CD4-positive, alpha-beta T cell treated with Interleukin-15 for 1 hour (primary cell): ENCODE measurements at regions not wholly inside any gene's neighbourhood (a gene's known extent, or its start where the extent isn't known, plus 50 kb on each side); places are given as distances from the start of the nearest gene placed in this dataset.

Experiments used
- DNase-seq: peaks from one replicate; pipeline ENCODE4 v3.0.0-alpha.2; 2020

DNA sequence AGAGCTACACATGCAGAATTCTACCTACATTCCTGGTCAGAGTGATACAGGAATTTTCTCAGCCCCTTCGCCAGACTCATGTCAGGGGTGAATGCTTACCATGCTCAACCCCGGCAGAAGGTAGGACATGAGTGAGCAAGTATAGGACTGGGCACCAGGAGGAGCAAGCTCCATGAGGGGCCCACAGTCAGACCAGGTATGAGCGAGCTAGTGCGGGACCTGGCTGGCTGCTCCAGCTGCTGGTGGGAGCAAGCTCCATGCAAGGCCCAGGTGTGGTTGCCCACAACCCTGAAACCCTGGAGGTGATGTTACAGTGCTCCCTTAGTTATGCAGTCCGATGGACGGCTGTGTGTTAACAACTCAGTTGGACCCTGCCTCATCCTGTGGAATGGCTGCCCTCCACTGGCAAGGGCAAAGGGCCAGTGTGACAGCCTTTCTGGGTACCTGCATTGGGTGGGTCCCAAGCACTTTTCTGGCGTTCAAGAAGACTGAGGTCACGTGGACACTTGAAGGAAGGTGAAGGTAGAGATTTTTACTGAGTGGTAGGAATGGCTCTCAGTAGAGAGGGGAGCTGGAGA, 503.5 kb upstream of the CITED2 start:
- DNase-seq, result no peak

DNA sequence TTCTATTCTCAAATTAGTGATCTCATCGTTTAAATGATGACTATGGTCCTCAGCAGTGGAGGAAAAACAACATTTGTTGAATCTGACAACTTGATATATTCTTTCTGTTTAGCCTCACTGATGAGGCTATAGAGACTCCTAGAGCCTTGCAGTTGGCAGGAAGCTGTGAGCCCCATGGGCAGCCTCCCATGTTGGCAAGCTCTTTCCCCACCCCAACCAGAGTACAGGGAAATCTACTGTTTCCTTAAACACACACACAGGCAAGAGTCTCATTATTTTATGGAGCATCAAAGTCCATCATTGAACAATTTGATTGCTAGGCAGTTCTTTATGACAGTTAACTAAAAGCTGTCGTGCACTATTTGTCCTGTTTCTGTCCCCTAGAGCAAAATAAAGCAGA, 498.2 kb upstream of the CITED2 start:
- no peak for DNase-seq

DNA sequence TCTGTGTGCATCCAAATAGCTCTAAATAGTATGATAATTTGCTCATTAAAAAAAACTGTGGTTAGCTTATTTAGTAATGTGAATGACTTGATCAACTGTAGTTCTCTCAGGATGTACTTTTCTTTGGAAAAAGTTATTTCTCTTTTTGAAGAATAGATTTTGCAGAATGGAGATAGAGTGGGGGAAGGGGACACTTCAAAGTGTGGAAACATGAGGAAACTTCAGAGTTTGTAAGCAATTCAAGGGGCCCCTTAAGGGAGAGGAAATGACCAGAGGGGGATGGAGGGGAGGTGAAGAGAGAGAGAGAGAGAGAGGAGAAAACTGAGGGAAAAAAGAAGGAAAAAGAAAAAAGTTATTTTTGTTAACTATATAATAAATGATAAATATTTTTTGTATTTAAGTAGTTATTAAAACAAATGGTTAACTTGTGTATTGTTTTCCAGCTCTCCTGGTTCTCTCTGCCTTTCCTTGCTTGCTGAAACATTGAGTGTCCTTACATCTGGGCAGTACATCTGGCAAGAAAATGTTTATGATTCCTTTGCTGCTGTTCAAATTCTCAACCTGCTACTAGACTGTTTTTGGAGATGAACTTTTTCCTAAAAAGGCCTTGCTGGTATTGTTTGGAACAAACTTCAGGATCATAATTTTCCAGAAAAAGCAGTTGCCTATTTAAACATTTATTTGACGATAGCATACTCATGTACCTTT, 497.5 kb upstream of the CITED2 start:
- DNase-seq, result no peak

DNA sequence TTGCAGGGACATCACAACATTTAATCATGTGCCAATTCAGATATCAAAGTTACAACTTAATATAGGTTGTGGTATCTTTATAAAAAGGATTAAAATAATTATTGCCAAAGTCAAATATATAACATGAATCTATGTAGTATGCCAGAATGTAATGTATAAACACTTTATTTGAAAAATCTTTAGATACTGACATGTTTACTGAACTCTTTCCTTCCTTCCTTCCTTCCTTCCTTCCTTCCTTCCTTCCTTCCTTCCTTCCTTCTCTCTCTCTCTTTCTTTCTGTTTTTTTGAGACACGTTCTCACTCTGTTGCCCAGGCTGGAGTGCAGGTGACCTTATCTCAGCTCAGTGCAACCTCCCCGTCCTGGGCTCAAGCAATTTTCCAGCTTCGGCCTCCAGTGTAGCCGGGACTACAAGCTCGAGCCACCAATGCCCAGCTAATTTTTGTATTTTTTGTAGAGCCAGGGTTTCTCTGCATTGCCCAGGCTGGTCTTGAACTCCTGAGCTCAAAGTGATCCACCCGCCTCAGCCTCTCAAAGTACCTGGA, 496.8 kb upstream of the CITED2 start:
- no peak for DNase-seq

DNA sequence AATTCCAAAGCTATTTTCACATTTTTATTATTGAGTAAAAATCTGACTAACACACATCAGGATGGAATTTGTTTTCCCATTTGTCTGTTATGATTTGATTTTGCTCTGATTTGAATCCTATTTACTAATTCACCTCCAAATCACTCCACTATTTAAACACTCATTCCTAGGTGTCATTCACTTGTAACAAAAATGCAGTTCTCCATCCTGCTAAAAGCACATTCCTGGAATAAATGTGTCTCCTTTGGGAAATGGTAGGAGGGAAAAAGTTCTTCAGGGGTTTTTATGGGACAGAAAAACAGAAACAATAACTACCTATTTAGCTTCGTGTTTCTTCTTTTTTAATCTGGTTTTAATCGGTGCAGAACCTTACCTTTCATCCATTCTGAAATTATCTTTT, 494.1 kb upstream of the CITED2 start:
- DNase-seq, result no peak

DNA sequence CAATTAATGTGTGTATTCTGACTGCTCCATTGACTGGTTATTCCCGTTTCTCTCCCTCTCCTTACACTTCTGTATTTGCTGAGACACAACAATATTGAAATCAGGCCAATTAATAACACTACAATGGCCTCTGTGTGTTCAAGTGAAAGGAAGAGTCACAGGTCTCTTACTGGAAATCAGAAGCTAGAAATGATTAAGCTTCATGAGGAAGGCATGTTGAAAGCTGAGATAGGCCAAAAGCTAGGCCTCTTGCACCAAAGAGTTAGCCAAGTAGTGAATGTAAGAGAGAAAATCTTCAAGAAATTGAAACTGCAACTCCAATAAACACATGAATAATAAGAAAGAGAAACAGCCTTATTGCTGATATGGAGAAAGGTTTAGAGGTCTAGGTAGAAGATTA, 489.5 kb upstream of the CITED2 start:
- no peak for DNase-seq

DNA sequence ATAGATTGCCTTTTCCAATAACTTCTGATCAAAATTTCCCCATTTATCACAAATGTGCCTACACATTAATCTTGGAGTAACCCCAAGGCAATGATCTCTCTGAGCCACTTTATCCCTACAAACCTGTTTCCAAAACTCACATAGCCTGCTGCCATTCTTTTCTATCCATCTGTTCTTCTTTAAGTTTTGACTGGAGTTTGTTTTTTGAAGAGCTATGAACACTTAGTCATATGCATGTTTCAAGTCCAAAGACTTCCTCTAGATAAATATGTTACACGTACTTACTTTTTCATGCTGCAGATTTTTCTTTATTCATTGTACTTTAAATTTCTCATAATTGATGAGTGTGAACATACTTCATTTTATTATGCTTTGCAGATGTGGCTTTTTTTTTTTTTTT, 488.9 kb upstream of the CITED2 start:
- DNase-seq, result no peak

DNA sequence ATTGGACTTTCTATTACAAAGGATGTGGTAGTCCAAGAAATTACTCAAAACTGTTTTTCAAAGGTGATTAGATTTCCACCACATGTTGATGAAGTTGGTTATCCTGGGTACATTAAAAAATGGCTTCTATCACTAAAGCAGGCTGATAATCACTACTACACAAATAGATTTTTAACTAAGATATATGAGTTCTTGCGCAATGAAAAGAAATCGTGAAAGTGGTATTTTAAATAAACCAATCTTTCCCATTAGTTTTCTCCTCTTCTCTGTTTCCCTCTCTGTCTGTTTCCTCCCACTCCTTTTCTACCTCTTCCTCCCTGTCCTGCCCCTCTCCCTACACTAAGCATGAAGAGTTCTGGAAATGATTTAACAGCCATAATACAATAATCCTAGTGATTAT, 487.9 kb upstream of the CITED2 start:
- DNase-seq, result no peak

DNA sequence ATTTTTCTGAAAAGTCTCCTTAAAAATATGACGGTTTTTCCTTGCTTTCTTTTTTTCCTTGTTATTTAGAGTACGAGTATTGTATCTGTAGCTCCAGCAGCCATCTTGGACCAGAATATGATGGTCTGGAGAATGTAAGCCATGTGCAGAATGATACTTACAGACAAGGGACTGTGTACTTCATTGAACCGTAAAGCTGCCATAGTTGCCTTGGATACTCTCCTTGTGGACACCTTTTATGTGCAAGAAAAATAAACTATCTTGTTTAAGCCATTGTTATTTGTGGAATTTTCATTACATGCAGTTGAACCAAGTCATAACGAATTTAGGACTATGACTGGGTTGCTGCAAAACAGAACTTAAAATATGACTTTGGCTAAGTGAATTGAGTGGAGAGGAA, 485.8 kb upstream of the CITED2 start:
- no peak for DNase-seq

DNA sequence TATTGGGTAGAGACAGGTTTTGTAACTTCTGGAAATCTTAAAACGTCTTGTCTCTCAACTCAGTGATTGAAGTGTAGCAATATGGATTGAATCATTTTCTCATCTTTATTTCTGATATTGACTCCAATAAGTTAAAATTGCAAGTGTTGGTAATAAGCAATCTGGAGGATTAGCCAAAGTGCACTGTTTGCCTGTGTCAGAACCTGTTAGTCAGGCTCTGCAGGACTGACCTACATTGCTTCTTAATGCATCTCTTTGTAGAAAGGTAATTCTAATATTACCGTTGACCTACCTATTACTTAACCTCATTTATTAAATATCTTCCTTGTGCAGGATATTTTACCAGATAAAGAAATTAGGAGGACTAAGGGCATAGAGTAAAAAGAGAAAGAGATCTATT, 484.0 kb upstream of the CITED2 start:
- no peak for DNase-seq

DNA sequence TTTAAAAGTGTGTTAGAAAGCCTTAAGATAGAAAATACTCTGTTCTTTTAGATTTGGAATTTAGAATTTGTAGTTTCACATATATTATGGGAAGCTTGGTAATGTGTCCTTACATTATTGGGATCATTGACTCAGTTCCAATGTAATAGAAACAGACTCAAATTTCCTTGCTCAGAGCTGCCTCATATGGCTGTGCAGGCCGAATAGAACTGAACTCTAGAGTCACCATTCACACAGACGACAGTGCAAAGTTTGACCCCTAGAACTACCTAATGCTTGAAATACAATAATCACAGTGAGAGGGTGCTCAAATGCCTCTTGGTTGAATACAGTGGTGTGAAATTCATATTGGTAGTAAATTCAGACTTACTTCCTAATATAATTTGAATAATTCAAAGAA, 482.7 kb upstream of the CITED2 start:
- DNase-seq, result no peak

DNA sequence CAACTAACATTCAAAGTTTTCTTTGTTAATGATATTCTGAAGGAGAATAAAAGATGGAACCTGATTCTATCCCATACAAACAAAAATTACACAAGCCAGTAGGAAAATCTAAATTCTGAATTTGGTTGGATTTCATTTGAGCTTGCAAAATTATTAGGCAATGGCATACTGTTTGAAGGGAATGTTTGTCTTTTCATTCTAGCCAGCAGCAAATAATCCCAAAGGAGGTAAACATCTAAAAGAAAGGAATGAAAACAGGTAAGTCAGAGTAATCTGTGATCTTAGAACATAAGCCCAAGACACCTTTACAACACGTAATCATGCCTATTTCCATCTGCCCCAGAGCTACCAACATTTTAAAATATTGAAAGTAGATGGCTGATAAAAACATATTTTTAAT, 482.1 kb upstream of the CITED2 start:
- no peak for DNase-seq

DNA sequence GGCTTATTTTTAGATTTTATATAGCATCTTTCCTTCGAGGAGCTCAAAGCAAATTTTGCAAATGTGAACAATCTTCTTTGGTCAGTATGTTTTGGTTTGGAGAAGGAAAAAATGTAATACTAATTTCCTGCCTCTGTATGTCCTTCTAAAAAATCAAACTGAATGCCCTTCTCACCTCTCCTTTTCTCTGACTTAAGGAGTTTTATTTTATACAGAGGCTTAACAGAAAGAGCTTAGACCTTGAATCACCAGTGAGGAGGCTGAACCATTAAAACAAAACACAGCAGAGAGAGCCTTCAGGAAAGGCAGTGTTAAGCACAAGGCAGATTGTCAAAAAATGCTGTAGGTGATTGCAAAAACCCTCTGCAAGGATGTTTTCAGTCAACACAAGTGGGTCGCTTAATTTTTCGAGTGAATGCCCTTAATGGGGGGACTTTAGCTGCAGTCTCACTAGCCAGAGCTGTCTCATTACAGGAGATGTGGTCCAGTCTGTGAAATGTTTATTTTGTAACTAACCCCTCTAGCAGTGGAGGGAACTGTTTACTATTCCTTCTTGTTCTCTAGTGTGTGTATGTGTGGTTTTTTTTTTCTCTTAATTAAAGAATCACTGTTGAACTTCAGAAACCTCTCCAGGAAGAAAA, 481.3 kb upstream of the CITED2 start:
- no peak for DNase-seq

DNA sequence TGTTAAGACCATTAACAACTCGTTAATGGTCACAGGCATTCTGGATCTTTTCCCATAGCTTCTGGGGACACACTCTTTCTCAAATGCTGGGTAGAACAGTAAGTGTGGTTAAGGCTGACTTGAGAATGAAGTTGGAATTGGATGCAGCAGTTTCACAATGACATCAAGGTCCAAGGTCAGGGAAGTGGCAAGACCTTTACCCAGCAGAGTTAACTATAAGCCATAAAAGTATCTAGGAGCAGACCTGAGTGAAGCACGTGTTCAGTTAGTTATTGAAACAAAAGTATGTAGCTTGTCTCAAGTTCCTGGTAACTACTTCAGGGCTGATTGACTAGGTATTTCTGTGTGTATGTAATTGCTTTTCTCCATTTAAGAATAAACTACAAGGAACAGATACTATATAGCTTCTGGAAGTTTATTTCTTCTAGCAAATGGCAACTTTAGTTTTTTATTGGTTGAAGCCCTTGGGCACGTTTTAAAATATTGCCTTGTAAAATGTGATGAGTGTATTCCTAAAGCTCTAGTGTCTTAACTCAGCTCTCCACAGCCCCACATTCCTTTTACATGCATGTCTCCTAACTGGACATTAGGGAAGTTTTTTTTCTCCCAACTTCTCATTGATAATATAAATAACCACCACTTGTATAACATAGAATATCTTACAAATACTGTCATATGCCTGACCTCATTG, 479.0 kb upstream of the CITED2 start:
- DNase-seq, result no peak

DNA sequence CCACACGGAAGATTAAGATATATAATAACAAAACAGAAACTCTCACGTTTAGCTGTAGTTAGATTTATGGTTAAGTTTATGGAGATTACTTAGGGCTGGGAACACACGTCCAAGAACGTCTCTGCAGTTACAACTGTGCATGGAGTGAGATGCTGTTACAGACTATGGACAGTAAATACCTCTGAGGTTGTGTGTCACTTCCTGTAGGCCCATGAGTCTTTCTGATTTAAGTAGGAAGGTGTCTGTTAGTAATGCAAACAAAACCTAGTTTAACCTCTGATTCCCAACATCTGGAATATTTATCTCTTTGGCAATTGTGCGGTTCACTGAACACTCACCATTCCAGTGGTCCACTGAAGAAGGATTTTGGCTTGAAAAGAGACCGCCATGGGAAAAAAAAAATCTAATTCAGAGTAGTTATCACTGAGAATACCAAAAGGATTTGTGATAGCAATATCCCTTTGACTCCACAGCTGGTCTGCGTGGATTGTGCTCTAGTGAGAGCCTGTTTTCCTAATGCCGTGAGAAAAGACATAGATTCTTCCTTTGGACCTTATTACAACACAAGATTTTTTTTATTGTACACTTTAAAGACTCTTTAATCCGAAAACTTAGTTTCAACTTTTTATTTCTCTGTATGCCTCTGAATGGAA, 478.2 kb upstream of the CITED2 start:
- DNase-seq, result no peak

DNA sequence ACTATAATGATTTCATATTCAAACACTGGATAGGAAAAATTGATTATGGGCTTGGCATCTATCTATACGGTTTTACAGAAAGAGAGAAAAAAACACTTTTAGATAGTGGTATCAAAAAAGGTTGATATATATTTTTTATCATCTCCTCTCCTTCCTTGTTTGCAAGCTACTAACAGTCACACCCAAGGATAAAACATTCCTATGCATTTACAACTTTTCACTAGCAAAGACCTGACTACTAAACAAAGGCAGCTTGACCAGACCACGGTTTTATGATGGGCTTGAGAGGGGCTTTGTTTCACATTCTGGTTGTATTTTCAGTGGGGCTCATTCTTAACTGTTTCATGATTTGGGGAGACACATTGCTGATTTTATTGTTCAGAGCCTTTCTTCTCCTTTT, 477.6 kb upstream of the CITED2 start:
- no peak for DNase-seq

DNA sequence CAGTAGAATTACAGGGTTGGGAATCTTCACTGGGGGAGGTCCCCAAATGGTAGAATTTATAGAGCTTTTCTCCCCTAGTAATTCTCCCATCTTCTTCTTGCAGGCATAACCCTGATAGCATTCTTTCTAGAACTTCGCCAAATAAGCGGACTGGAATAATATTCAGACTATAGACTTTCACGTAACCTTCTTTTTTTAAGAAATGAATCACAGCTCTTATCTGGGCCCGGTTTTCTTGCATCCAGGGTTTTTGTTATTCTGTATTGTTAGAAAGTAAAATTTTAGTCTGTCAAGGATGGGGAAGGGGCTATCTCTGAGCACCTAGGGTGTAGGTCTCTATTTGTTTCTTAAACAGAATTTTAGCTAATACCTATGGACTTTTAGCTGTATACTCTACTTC, 476.8 kb upstream of the CITED2 start:
- DNase-seq, result no peak

DNA sequence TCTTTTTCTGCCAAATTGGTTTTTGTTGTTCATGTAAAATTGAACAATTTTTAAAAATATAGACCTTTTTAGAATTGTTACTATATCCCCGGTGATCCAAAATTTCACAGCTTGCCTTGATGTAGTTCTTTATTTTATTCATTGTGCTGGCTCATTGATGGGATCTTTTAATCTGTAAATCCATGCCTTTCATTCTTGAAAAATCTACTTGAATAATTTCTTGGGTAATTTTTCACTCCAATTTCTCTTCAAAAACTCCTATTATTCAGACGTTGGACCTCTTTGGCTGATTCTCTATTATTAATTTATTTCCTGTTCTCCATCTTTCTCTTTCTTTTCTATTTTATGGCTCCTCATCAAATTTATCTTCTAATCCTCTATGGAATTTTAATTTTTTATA, 476.1 kb upstream of the CITED2 start:
- no peak for DNase-seq

DNA sequence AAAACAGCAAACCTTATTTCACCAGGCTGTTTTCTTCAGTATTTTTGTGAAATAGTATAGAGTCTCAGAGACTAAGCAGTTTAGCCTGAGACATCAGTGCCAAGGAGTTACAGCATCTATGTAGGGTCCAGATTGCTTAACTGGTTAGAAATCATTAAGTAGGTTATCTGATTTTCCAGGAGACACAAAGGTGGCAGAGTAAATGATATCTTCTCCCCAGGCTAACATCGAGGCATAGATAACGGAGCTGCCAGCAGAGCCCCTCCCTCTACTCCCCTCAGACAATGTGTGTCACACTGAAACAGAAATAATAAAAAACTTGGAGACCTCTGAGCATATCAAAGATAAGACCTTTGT, 473.0 kb upstream of the CITED2 start:
- DNase-seq, result no peak

DNA sequence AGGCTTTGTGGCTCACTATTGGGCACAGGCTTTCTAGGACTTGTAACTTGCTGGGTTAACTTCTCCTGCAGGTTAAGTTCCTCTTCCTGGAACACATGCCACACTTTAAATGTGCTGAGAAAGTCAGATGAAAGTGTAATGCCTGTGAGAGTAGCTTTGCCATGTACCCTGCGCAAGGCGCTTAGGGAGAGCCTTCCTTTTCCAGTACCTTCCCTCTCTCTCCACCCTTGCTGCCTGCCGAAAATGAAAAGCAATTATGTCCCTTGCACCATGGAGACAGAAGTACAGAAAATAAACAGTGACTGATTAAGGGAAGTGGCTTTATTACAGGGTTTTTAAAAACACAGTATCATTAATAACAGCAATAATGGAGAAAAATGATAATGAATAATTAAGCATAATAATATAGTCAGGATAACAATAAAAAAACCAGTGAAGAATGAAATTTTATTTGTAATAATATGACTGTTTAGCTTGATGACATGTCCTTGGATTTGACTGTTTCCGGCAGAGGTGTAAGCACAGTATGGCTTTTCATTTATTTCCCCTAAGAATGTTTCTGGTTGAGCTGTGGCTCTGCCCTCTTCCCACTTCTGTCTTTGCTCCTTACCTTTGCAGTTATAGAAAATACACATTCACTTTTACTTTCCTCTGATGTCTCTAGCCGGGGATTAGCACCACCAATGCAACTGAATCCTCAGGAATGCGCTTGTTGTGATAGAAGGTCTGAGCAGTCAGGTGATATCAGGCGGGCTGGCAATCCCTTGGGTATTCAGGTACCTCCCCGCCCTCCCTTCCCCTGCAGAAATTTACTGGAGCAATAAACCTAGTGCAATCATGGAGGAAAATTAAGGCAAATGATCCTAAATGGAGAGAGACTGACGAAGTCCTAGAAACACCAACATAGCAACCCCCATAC, 472.3 kb upstream of the CITED2 start:
- DNase-seq, result no peak

DNA sequence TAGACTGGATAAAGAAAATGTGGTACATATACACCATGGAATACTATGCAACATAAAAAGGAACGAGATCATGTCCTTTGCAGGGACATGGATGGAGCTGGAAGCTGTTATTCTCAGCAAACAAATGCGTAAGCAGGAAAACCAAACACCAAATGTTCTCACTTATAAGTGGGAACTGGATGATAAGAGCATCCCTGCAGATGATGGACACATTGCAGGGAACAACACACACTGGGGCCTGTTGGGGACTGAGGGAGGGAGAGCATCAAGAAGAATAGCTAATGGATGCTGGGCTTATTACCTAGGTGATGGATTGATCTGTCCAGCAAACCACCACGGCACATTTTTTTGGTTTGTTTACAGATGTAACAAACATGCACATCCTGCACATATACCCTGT, 470.5 kb upstream of the CITED2 start:
- DNase-seq, result no peak

DNA sequence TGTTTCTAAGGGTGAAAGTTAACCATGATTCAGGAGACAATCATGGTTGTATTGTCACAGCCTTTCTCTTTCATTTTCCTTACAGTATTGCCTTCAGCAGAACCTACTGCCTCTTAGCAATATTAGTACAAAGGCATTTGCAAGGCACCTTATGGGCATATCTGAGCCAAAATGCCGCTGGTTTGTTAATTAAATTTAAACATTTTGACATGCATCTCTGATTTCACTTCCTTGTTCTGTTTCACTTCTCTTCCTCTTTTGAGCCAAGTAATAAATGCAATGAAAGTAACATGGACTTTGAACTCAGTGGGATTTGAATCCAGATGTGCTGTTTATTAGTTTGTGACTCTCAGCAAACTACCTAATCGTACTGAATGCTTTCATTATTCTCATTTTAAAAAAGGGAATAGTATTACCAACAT, 467.4 kb upstream of the CITED2 start:
- no peak for DNase-seq
